H9 (cell line): ENCODE measurements at regions not wholly inside any gene's neighbourhood (a gene's known extent, or its start where the extent isn't known, plus 50 kb on each side); places are given as distances from the start of the nearest gene placed in this dataset.

Experiments
- DNase-seq: peaks from one replicate; pipeline ENCODE4 v3.0.0-alpha.2; 2017
- H2AFZ ChIP-seq: one replicate; pipeline ENCODE4 v1.6.1; 2013; ENCODE audit warnings: mild to moderate bottlenecking, low read length, control low read depth, moderate library complexity
- H2AK5ac ChIP-seq: 2 replicates; pipeline ENCODE4 v1.6.1; 2013; ENCODE audit warnings: low read length, control low read depth, mixed read lengths; ENCODE audit not compliant: insufficient read length
- H2BK120ac ChIP-seq: one replicate; pipeline ENCODE4 v1.6.1; 2013; ENCODE audit warnings: low read depth, mild to moderate bottlenecking, low read length, control low read depth, inconsistent platforms; ENCODE audit not compliant: poor library complexity, severe bottlenecking
- H2BK12ac ChIP-seq: 2 replicates; pipeline ENCODE4 v1.6.1; 2013; ENCODE audit warnings: low read length, control low read depth, mixed read lengths, low read depth; ENCODE audit not compliant: insufficient read length
- H2BK15ac ChIP-seq: 2 replicates; pipeline ENCODE4 v1.6.1; 2013; ENCODE audit warnings: low read depth, low read length, control low read depth
- H2BK20ac ChIP-seq: one replicate; pipeline ENCODE4 v1.6.1; 2013; ENCODE audit warnings: low read depth, mild to moderate bottlenecking, low read length, control low read depth, inconsistent platforms; ENCODE audit not compliant: poor library complexity, severe bottlenecking
- H2BK5ac ChIP-seq: 2 replicates; pipeline ENCODE4 v1.6.1; 2013; ENCODE audit warnings: low read length, control low read depth, mixed read lengths; ENCODE audit not compliant: insufficient read length
- H3K14ac ChIP-seq: 2 replicates; pipeline ENCODE4 v1.6.1; 2013; ENCODE audit warnings: low read length, control low read depth; ENCODE audit not compliant: insufficient read depth
- H3K18ac ChIP-seq: 2 replicates; pipeline ENCODE4 v1.6.1; 2013; ENCODE audit warnings: low read depth, mild to moderate bottlenecking, mixed read lengths, low read length, control low read depth; ENCODE audit not compliant: insufficient read length
- H3K23ac ChIP-seq: 2 replicates; pipeline ENCODE4 v1.6.1; 2013; ENCODE audit warnings: low read length, control low read depth, mixed read lengths, low read depth; ENCODE audit not compliant: insufficient read length
- H3K23me2 ChIP-seq: 2 replicates; pipeline ENCODE4 v1.6.1; 2013; ENCODE audit warnings: low read depth, mild to moderate bottlenecking, mixed read lengths, low read length, control low read depth; ENCODE audit not compliant: insufficient read length, poor library complexity, severe bottlenecking
- H3K27ac ChIP-seq: 2 replicates; pipeline ENCODE4 v1.5.1; 2013; ENCODE audit warnings: low read length, control low read depth, mixed read lengths, low read depth; ENCODE audit not compliant: insufficient read length
- H3K27me3 ChIP-seq: 2 replicates; pipeline ENCODE4 v1.6.1; 2013; ENCODE audit warnings: low read length, control low read depth, inconsistent platforms; ENCODE audit not compliant: insufficient read depth
- H3K4ac ChIP-seq: 2 replicates; pipeline ENCODE4 v1.6.1; 2013; ENCODE audit warnings: low read depth, mild to moderate bottlenecking, control low read depth, inconsistent platforms, low read length, moderate library complexity
- H3K4me1 ChIP-seq: 2 replicates; pipeline ENCODE4 v1.6.1; 2013; ENCODE audit warnings: low read length, control low read depth, inconsistent platforms; ENCODE audit not compliant: insufficient read depth
- H3K4me2 ChIP-seq: 2 replicates; pipeline ENCODE4 v1.6.1; 2013; ENCODE audit warnings: low read length, control low read depth, mixed read lengths; ENCODE audit not compliant: insufficient read length, insufficient read depth
- H3K56ac ChIP-seq: 2 replicates; pipeline ENCODE4 v1.6.1; 2013; ENCODE audit warnings: low read depth, mild to moderate bottlenecking, mixed read lengths, low read length, control low read depth; ENCODE audit not compliant: insufficient read length
- H3K79me1 ChIP-seq: 2 replicates; pipeline ENCODE4 v1.6.1; 2013; ENCODE audit warnings: low read depth, mild to moderate bottlenecking, moderate library complexity, low read length, control low read depth, inconsistent platforms; ENCODE audit not compliant: insufficient read depth, poor library complexity, severe bottlenecking
- H3K79me2 ChIP-seq: 2 replicates; pipeline ENCODE4 v1.6.1; 2013; ENCODE audit warnings: low read length, control low read depth, inconsistent platforms; ENCODE audit not compliant: insufficient read depth
- H3K9ac ChIP-seq: 2 replicates; pipeline ENCODE4 v1.6.1; 2013; ENCODE audit warnings: low read length, control low read depth, mixed read lengths; ENCODE audit not compliant: insufficient read length; ENCODE audit errors: extremely low read depth
- H3K9me3 ChIP-seq: one replicate; pipeline ENCODE4 v1.6.1; 2013; ENCODE audit warnings: low read depth, low read length, inconsistent platforms; ENCODE audit not compliant: control insufficient read depth
- H3T11ph ChIP-seq: one replicate; pipeline ENCODE4 v1.6.1; 2013; ENCODE audit warnings: mild to moderate bottlenecking, low read length, control low read depth, inconsistent platforms
- H4K20me1 ChIP-seq: one replicate; pipeline ENCODE4 v1.6.1; 2013; ENCODE audit not compliant: control insufficient read depth, insufficient read length, insufficient read depth
- H4K5ac ChIP-seq: 2 replicates; pipeline ENCODE4 v1.6.1; 2013; ENCODE audit warnings: low read depth, mild to moderate bottlenecking, mixed read lengths, low read length, control low read depth; ENCODE audit not compliant: insufficient read length
- H4K8ac ChIP-seq: replicated peaks from 2 replicates; pipeline ENCODE4 v1.6.1; 2013; ENCODE audit warnings: low read length, control low read depth, mixed read lengths, low read depth; ENCODE audit not compliant: insufficient read length
- H4K91ac ChIP-seq: 2 replicates; pipeline ENCODE4 v1.6.1; 2013; ENCODE audit warnings: low read depth, mild to moderate bottlenecking, moderate library complexity, mixed read lengths, low read length, control low read depth; ENCODE audit not compliant: insufficient read length
- H3K27ac Mint-ChIP-seq, 3 experiments: 2 replicates in 2 of 3; 3 replicates in 1 of 3; pipeline ENCODE4 v1.8.0; 2020 to 2021; ENCODE audit warnings: mixed read lengths in 3 of 3, mild to moderate bottlenecking in 1 of 3, moderate library complexity in 1 of 3
- H3K27me3 Mint-ChIP-seq: 2 replicates; pipeline ENCODE4 v1.8.0; 2021; ENCODE audit warnings: low read depth, mild to moderate bottlenecking, moderate library complexity, mixed read lengths
- H3K36me3 Mint-ChIP-seq, 3 experiments: 2 replicates in 2 of 3; 3 replicates in 1 of 3; pipeline ENCODE4 v1.8.0; 2020 to 2021; ENCODE audit warnings: low read depth in 3 of 3, mixed read lengths in 3 of 3; ENCODE audit not compliant: insufficient read depth in 1 of 3
- H3K4me1 Mint-ChIP-seq, 2 experiments: 2 replicates each; pipeline ENCODE4 v1.8.0; 2020; ENCODE audit warnings: mixed read lengths in 2 of 2
- H3K4me3 Mint-ChIP-seq, 2 experiments: 2 replicates in 1 of 2; 3 replicates in 1 of 2; pipeline ENCODE4 v1.8.0; 2020 to 2021; ENCODE audit warnings: mild to moderate bottlenecking in 2 of 2, mixed read lengths in 2 of 2, moderate library complexity in 1 of 2
- H3K9me3 Mint-ChIP-seq, 2 experiments: 2 replicates in 1 of 2; 3 replicates in 1 of 2; pipeline ENCODE4 v1.8.0; 2020; ENCODE audit warnings: mild to moderate bottlenecking in 2 of 2, mixed read lengths in 2 of 2, moderate library complexity in 1 of 2
- CTCF ChIP-seq: fragments of 200-600 bp; sonication (generic); conservative IDR thresholded peaks from 3 replicates; pipeline ENCODE4 v1.8.0; 2021; ENCODE audit warnings: antibody characterized with exemption, mild to moderate bottlenecking
- WGBS: extraction: QIAGEN DNeasy Blood & Tissue Kit; methylation state at CpG from one replicate; pipeline ENCODE4 v1.1.7; 2013; ENCODE audit warnings: missing lambda C conversion rate, low lambda C conversion rate, mixed read lengths; ENCODE audit not compliant: insufficient read length; ENCODE audit errors: extremely low coverage; 5-methylcytosine and 5-hydroxymethylcytosine counted together

- H3K27ac ChIP-seq: no peak overlapping the region
- peak overlapping the region in 1 of 3 experiments; percentile 62; a peak in 1 of 7 replicates for H3K27ac Mint-ChIP-seq
- DNase-seq: no peak
- H2BK120ac ChIP-seq: no peak overlapping the region
- no peak overlapping the region for H2BK5ac ChIP-seq
- no peak overlapping the region for H3K4ac ChIP-seq
- H3K79me2 ChIP-seq: no peaks in the 10 kb centered on the region
- no peak overlapping the region for H2BK12ac ChIP-seq
- no peak for TF ChIP-seq CTCF
- peaks cover 19% of the 10 kb centered on the region in 2 experiments for H3K9me3 Mint-ChIP-seq
- H4K91ac ChIP-seq: no peak overlapping the region
- H2AK5ac ChIP-seq: no peak overlapping the region
- H2BK20ac ChIP-seq: no peak overlapping the region
- no peak overlapping the region for H3T11ph ChIP-seq
- no peak overlapping the region for H3K23ac ChIP-seq
- H3K27me3 ChIP-seq: no peaks in the 10 kb centered on the region; the same call in 1 of the 2 replicates
- no peaks in the 10 kb centered on the region for H3K79me1 ChIP-seq
- H3K4me1 Mint-ChIP-seq: peaks cover 3 to 6% of the 10 kb centered on the region in 2 experiments; a peak in 3 of 4 replicates
- no peak overlapping the region for H2AFZ ChIP-seq
- H4K5ac ChIP-seq: no peak overlapping the region
- WGBS: no CpG with 5 or more reads among the region's 9 CpGs
- no peak overlapping the region for H3K9ac ChIP-seq
- no peak overlapping the region for H3K56ac ChIP-seq
- no peaks in the 10 kb centered on the region for H3K23me2 ChIP-seq
- no peaks in the 10 kb centered on the region for H3K4me1 ChIP-seq
- H2BK15ac ChIP-seq: no peak overlapping the region
- peaks cover 2 to 15% (median 3%) of the 10 kb centered on the region in 3 experiments; a peak in 6 of 7 replicates for H3K36me3 Mint-ChIP-seq
- H3K9me3 ChIP-seq: no peaks in the 10 kb centered on the region
- no peak overlapping the region for H3K14ac ChIP-seq
- no peak overlapping the region for H4K8ac ChIP-seq
- H4K20me1 ChIP-seq: no peaks in the 10 kb centered on the region
- H3K18ac ChIP-seq: no peak overlapping the region
- H3K4me3 Mint-ChIP-seq: no peak overlapping the region
- peaks cover 92% of the 10 kb centered on the region for H3K27me3 Mint-ChIP-seq
- H3K4me2 ChIP-seq: no peak overlapping the region
These were observed 59.8 kb upstream of the SOX1 start for GRCh38 chr13:112007191-112007590.
